OCI-LY7 (cell line): ENCODE measurements at regions not wholly inside any gene's neighbourhood (a gene's known extent, or its start where the extent isn't known, plus 50 kb on each side); places are given as distances from the start of the nearest gene placed in this dataset.

Source experiments
- BruUV-seq: library from RNA; stranded (reverse); fragments of 400-500 nt; replicated peaks from 2 replicates; lab custom pipeline; 2021; lab: Mats Ljungman, UMichigan
- CTCF ChIA-PET: fragments of 300-600 bp; sonication (Branson Sonifier 250); formaldehyde crosslinking; loops from one replicate; lab custom pipeline; 2022; ENCODE audit warnings: antibody characterized with exemption; ENCODE audit not compliant: unreplicated experiment; lab: Charles Lee
- POLR2A ChIA-PET: fragments of 300-600 bp; sonication (Branson Sonifier 250); formaldehyde crosslinking; loops from one replicate; lab custom pipeline; 2022; ENCODE audit warnings: antibody characterized with exemption; lab: Charles Lee
- DNase-seq: peaks from one replicate; pipeline ENCODE4 v3.0.0-alpha.2; 2015; ENCODE audit warnings: low spot score
- H2AFZ ChIP-seq: fragments of 200-600 bp; sonication (generic), shearing (Covaris generic); 2 replicates; pipeline ENCODE4 v1.6.1; 2014; ENCODE audit warnings: mild to moderate bottlenecking, antibody characterized with exemption, low read length, moderate library complexity
- H3K27ac ChIP-seq: fragments of 200-600 bp; sonication (generic); 2 replicates; pipeline ENCODE4 v1.5.1; 2014; ENCODE audit warnings: mixed run types, low read depth, mild to moderate bottlenecking, moderate library complexity, low read length, inconsistent platforms; ENCODE audit not compliant: poor library complexity, severe bottlenecking
- H3K36me3 ChIP-seq: fragments of 200-600 bp; sonication (generic); 2 replicates; pipeline ENCODE4 v1.6.1; 2014; ENCODE audit warnings: mild to moderate bottlenecking, antibody characterized with exemption, low read length, moderate library complexity, mixed read lengths; ENCODE audit not compliant: insufficient read depth
- H3K4me1 ChIP-seq: fragments of 200-600 bp; sonication (generic); 2 replicates; pipeline ENCODE4 v1.5.1; 2014; ENCODE audit warnings: mild to moderate bottlenecking, low read length; ENCODE audit not compliant: insufficient read depth, poor library complexity, severe bottlenecking
- H3K4me2 ChIP-seq: fragments of 200-600 bp; sonication (generic); 2 replicates; pipeline ENCODE4 v1.6.1; 2014; ENCODE audit warnings: mild to moderate bottlenecking, low read length
- H3K4me3 ChIP-seq: fragments of 200-600 bp; sonication (generic); 2 replicates; pipeline ENCODE4 v1.5.1; 2014; ENCODE audit warnings: mild to moderate bottlenecking, low read depth, low read length; ENCODE audit not compliant: poor library complexity, severe bottlenecking
- H3K79me2 ChIP-seq: fragments of 200-600 bp; sonication (generic); 2 replicates; pipeline ENCODE4 v1.6.1; 2016; ENCODE audit warnings: low read depth, mild to moderate bottlenecking, low read length, moderate library complexity, mixed read lengths; ENCODE audit not compliant: insufficient read depth
- H3K9me2 ChIP-seq: fragments of 200-600 bp; sonication (generic); 2 replicates; pipeline ENCODE4 v1.6.1; 2016; ENCODE audit warnings: mild to moderate bottlenecking, low read length, mixed read lengths; ENCODE audit not compliant: insufficient read depth
- H3K9me3 ChIP-seq: fragments of 200-600 bp; sonication (generic); 2 replicates; pipeline ENCODE4 v1.6.1; 2014; ENCODE audit warnings: mild to moderate bottlenecking, mixed run types, low read length, mixed read lengths
- H4K20me1 ChIP-seq: fragments of 200-600 bp; sonication (generic); 2 replicates; pipeline ENCODE4 v1.6.1; 2014; ENCODE audit warnings: mild to moderate bottlenecking, antibody characterized with exemption, low read length, moderate library complexity, mixed read lengths; ENCODE audit not compliant: insufficient read depth
- EZH2phosphoT487 ChIP-seq: fragments of 200-600 bp; sonication (generic); IDR thresholded peaks from 2 replicates; pipeline ENCODE4 v1.6.1; 2018; ENCODE audit warnings: low read depth, borderline replicate concordance, mild to moderate bottlenecking, mixed run types, antibody characterized with exemption, low read length, moderate library complexity, mixed read lengths
- intact Hi-C: fragments of 100-400 bp; cut with micrococcal nuclease; formaldehyde crosslinking; loops from one replicate; pipeline ENCODE4 v1.10.0; 2022; ENCODE audit not compliant: unreplicated experiment
- TF ChIP-seq, protein P1 (sequence below): fragments of 200-600 bp; sonication (generic); conservative IDR thresholded peaks from 2 replicates; pipeline ENCODE4 v1.5.1; 2014; ENCODE audit warnings: mild to moderate bottlenecking, antibody characterized with exemption, low read length, moderate library complexity, mixed read lengths

DNA sequence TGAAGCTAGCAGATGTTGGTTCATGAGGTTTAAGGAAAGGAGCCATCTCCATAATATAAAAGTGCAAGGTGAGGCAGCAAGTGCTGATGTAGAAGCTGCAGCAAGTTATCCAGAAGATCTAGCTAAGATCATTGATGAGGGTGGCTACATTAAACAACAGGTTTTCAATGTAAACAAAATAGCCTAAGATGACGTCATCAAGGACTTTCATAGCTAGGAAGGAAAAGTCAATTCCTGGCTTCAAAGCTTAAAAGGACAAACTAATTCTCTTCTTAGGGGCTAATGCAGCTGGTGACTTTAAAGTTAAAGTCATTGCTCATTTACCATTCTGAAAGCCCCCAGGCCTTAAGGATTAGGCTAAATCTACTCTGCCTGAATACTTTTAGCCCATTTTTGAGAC lies 141.9 kb downstream of the MID1IP1 start:
- Histone ChIP-seq H3K4me1 (no peaks in the 10 kb centered on the region), H3K9me2 (no peaks in the 10 kb centered on the region), H3K36me3 (no peaks in the 10 kb centered on the region), H3K4me3 (no peak overlapping the region), H2AFZ (no peak overlapping the region), H3K9me3 (no peaks in the 10 kb centered on the region), H3K4me2 (no peak overlapping the region), H3K27ac (no peak overlapping the region), H3K79me2 (no peaks in the 10 kb centered on the region), H4K20me1 (no peaks in the 10 kb centered on the region)
- ChIA-PET POLR2A (interaction anchor here (0.6 kb wide), 1 partner anchor 629 kb away, joined by 4 read pairs; no protein-coding TSS in a partner anchor), CTCF (no interaction called here)
- BruUV-seq: no TSS peak
- no peak for TF ChIP-seq EZH2phosphoT487
- TF ChIP-seq, protein P1, sequence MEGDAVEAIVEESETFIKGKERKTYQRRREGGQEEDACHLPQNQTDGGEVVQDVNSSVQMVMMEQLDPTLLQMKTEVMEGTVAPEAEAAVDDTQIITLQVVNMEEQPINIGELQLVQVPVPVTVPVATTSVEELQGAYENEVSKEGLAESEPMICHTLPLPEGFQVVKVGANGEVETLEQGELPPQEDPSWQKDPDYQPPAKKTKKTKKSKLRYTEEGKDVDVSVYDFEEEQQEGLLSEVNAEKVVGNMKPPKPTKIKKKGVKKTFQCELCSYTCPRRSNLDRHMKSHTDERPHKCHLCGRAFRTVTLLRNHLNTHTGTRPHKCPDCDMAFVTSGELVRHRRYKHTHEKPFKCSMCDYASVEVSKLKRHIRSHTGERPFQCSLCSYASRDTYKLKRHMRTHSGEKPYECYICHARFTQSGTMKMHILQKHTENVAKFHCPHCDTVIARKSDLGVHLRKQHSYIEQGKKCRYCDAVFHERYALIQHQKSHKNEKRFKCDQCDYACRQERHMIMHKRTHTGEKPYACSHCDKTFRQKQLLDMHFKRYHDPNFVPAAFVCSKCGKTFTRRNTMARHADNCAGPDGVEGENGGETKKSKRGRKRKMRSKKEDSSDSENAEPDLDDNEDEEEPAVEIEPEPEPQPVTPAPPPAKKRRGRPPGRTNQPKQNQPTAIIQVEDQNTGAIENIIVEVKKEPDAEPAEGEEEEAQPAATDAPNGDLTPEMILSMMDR: no peak
- DNase-seq: no peak
- intact Hi-C loops: no loop called here

DNA sequence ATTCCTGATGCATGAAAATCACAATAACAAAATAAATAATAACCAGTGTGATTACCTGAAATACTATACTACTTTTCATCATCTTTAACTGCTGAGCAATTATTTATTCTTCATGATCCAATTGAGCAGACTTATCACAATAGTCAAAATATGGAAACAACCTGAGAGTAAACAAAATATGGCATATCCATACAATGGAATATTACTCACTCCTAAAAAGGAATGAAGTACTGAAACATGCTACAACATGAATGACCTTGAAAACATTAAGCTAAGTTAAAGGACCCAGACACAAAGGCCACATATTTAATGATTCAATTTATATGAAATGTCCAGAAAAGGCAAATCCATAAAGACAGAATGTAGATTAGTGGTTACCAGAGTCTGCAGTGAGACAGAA lies 146.8 kb downstream of the MID1IP1 start:
- BruUV-seq: no TSS peak
- Histone ChIP-seq H3K4me1 (no peaks in the 10 kb centered on the region), H4K20me1 (no peaks in the 10 kb centered on the region), H3K36me3 (no peaks in the 10 kb centered on the region), H3K4me3 (no peak overlapping the region), H2AFZ (no peak overlapping the region), H3K9me2 (no peaks in the 10 kb centered on the region), H3K79me2 (no peaks in the 10 kb centered on the region), H3K27ac (no peak overlapping the region), H3K4me2 (no peak overlapping the region), H3K9me3 (no peaks in the 10 kb centered on the region)
- CTCF ChIA-PET: no interaction called here
- no peak for DNase-seq
- POLR2A ChIA-PET: no interaction called here
- intact Hi-C loops: no loop called here
- TF ChIP-seq, protein P1: no peak
- no peak for TF ChIP-seq EZH2phosphoT487

DNA sequence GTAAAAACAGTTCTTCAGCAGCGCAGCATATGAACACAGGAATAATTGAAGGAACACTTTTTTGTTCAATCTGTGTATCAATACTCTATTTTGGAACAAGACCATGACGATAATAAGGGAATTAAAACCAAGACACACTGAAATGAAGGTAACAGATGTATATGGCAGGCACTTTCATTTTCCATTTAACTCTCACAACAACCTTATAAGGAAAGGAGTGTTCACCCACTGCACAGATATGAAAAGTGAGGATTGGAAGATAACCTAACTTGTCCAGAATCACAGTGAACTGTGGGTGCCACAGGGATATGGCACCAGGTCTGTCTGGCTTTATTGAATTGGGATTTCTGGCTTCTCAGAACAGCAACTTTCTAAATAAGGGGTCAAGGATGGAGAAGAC lies 153.3 kb downstream of the MID1IP1 start:
- Histone ChIP-seq H3K27ac (no peak overlapping the region), H3K9me2 (no peaks in the 10 kb centered on the region), H3K9me3 (no peaks in the 10 kb centered on the region), H3K4me1 (no peaks in the 10 kb centered on the region), H2AFZ (no peak overlapping the region), H3K4me3 (no peak overlapping the region), H3K4me2 (no peak overlapping the region), H3K79me2 (no peaks in the 10 kb centered on the region), H3K36me3 (no peaks in the 10 kb centered on the region), H4K20me1 (no peaks in the 10 kb centered on the region)
- intact Hi-C loops: no loop called here
- no TSS peak for BruUV-seq
- ChIA-PET CTCF (no interaction called here), POLR2A (no interaction called here)
- TF ChIP-seq, protein P1: no peak
- TF ChIP-seq EZH2phosphoT487: no peak
- no peak for DNase-seq
